Esophagus muscularis mucosa (tissue), 4 donors: ENCODE measurements at regions not wholly inside any gene's neighbourhood (a gene's known extent, or its start where the extent isn't known, plus 50 kb on each side); places are given as distances from the start of the nearest gene placed in this dataset.

ENCODE experiments used
- DNase-seq: peaks from one replicate; pipeline ENCODE4 v3.0.0-alpha.2; 2017; ENCODE audit errors: extremely low spot score
- H3K27ac ChIP-seq, 4 donors: fragments of 200-600 bp; sonication (generic); replicated peaks in 1 of 4; 1 replicate in 3 of 4; 2 replicates in 1 of 4; pipeline ENCODE4 v1.5.1; 2016 to 2019; ENCODE audit warnings: mild to moderate bottlenecking in 1 of 4
- H3K27me3 ChIP-seq, 4 donors: fragments of 200-600 bp; sonication (generic); one replicate each; pipeline versions ENCODE4 v1.5.1 to v1.6.0; 2016 to 2019
- H3K36me3 ChIP-seq, 4 donors: fragments of 200-600 bp; sonication (generic); one replicate each; pipeline ENCODE4 v1.5.1; 2016 to 2019
- H3K4me1 ChIP-seq, 4 donors: fragments of 200-600 bp; sonication (generic); one replicate each; pipeline ENCODE4 v1.5.1; 2016 to 2019
- H3K4me3 ChIP-seq, 4 donors: fragments of 200-600 bp; sonication (generic); 1 replicate in 2 of 4; 2 replicates in 2 of 4; pipeline ENCODE4 v1.5.1; 2016 to 2019; ENCODE audit warnings: mild to moderate bottlenecking in 4 of 4, moderate library complexity in 1 of 4
- H3K9me3 ChIP-seq, 4 donors: fragments of 200-600 bp; sonication (generic); 1 replicate in 3 of 4; 2 replicates in 1 of 4; pipeline ENCODE4 v1.5.1; 2016 to 2019
- CTCF ChIP-seq, 3 experiments: fragments of 200-600 bp in 2 of 3; fragments of 450-650 bp in 1 of 3; sonication (generic) in 2 of 3; IDR thresholded peaks; one replicate each; pipeline ENCODE4 v1.5.1; 2017 to 2019; ENCODE audit warnings: antibody characterized with exemption in 3 of 3, mild to moderate bottlenecking in 2 of 3, moderate library complexity in 1 of 3
- EP300 ChIP-seq: sonication (generic); formaldehyde crosslinking; IDR thresholded peaks from one replicate; pipeline ENCODE4 v1.6.1; 2017; ENCODE audit warnings: antibody characterized with exemption
- POLR2A ChIP-seq: fragments of 450-650 bp; IDR thresholded peaks from one replicate; pipeline ENCODE4 v1.6.1; 2017; ENCODE audit warnings: antibody characterized with exemption, moderate library complexity, mild to moderate bottlenecking, low read depth
- POLR2AphosphoS5 ChIP-seq, 2 donors: sonication (generic); formaldehyde crosslinking; IDR thresholded peaks; one replicate each; pipeline ENCODE4 v1.6.1; 2017; ENCODE audit warnings: antibody characterized with exemption in 2 of 2
- WGBS: methylation state at CpG from one replicate; pipeline ENCODE4 v1.1.5; 2018; 5-methylcytosine and 5-hydroxymethylcytosine counted together
- intact Hi-C: fragments of 100-400 bp; cut with DNase I; formaldehyde crosslinking; loops from one replicate; pipeline ENCODE4 v1.15.1; 2023

- H3K9me3 ChIP-seq, result no peaks in the 10 kb centered on the region
- intact Hi-C loops, result no loop called here
- 74% methylated on average over 4 of the region's 4 CpGs for WGBS
- no peaks in the 10 kb centered on the region for H3K27me3 ChIP-seq
- H3K27ac ChIP-seq, result no peak overlapping the region
- DNase-seq, result no peak
- no peak overlapping the region for H3K4me3 ChIP-seq
- no peaks in the 10 kb centered on the region for H3K4me1 ChIP-seq
- H3K36me3 ChIP-seq, result no peaks in the 10 kb centered on the region
- no peak for TF ChIP-seq CTCF (IDR thresholded peaks at IDR 0.05)
- TF ChIP-seq POLR2A, result no peak
- no peak for TF ChIP-seq POLR2AphosphoS5 (IDR thresholded peaks at IDR 0.05)
- TF ChIP-seq EP300, result no peak
Observed at GRCh38 chr5:155068616-155069100, 55.1 kb downstream of the KIF4B start.

GRCh38 chr5:155069961-155070360 lies 56.4 kb downstream of the KIF4B start:
- 71% methylated on average over 3 of the region's 3 CpGs for WGBS
- Histone ChIP-seq H3K9me3 (no peaks in the 10 kb centered on the region), H3K27me3 (no peaks in the 10 kb centered on the region), H3K36me3 (no peaks in the 10 kb centered on the region), H3K4me3 (no peak overlapping the region), H3K27ac (no peak overlapping the region), H3K4me1 (no peaks in the 10 kb centered on the region)
- no peak for DNase-seq
- TF ChIP-seq CTCF (IDR thresholded peaks at IDR 0.05) (no peak), EP300 (no peak), POLR2AphosphoS5 (IDR thresholded peaks at IDR 0.05) (no peak), POLR2A (no peak)
- intact Hi-C loops, result no loop called here

- no peak overlapping the region for H3K27ac ChIP-seq
- no peaks in the 10 kb centered on the region for H3K36me3 ChIP-seq
- no peaks in the 10 kb centered on the region for H3K4me1 ChIP-seq
- no peak for DNase-seq
- TF ChIP-seq EP300 (no peak), POLR2A (no peak), POLR2AphosphoS5 (IDR thresholded peaks at IDR 0.05) (no peak), CTCF (IDR thresholded peaks at IDR 0.05) (no peak)
- no peak overlapping the region for H3K4me3 ChIP-seq
- H3K27me3 ChIP-seq, result no peaks in the 10 kb centered on the region
- intact Hi-C loops, result no loop called here
- H3K9me3 ChIP-seq, result no peaks in the 10 kb centered on the region
Observed at GRCh38 chr5:155070781-155071180, 57.2 kb downstream of the KIF4B start.

- Histone ChIP-seq H3K36me3 (no peaks in the 10 kb centered on the region), H3K27ac (no peak overlapping the region), H3K4me3 (no peak overlapping the region), H3K4me1 (no peaks in the 10 kb centered on the region), H3K9me3 (no peaks in the 10 kb centered on the region), H3K27me3 (no peaks in the 10 kb centered on the region)
- no peak for DNase-seq
- TF ChIP-seq POLR2AphosphoS5 (IDR thresholded peaks at IDR 0.05) (no peak), EP300 (no peak), CTCF (IDR thresholded peaks at IDR 0.05) (no peak), POLR2A (no peak)
- intact Hi-C loops, result no loop called here
- WGBS, result 89% methylated on average over 5 of the region's 5 CpGs
Observed at GRCh38 chr5:155076379-155076778, 62.8 kb downstream of the KIF4B start.

- no peak for DNase-seq
- H3K9me3 ChIP-seq, result no peaks in the 10 kb centered on the region
- no peaks in the 10 kb centered on the region for H3K4me1 ChIP-seq
- no peaks in the 10 kb centered on the region for H3K36me3 ChIP-seq
- WGBS, result 77% methylated on average over 3 of the region's 3 CpGs
- no peaks in the 10 kb centered on the region for H3K27me3 ChIP-seq
- TF ChIP-seq EP300 (no peak), CTCF (IDR thresholded peaks at IDR 0.05) (no peak), POLR2A (no peak), POLR2AphosphoS5 (IDR thresholded peaks at IDR 0.05) (no peak)
- H3K4me3 ChIP-seq, result no peak overlapping the region
- H3K27ac ChIP-seq, result no peak overlapping the region
- intact Hi-C loops, result no loop called here
Observed at GRCh38 chr5:155079698-155080097, 66.1 kb downstream of the KIF4B start.
